GM23338 (cell line): ENCODE measurements at regions not wholly inside any gene's neighbourhood (a gene's known extent, or its start where the extent isn't known, plus 50 kb on each side); places are given as distances from the start of the nearest gene placed in this dataset.

ENCODE experiments used
- ATAC-seq: fragments of 200-7000 bp; cut with Tn5 transposase; 3 replicates; pipeline ENCODE4 v1.9.1; 2020
- DNase-seq: peaks from one replicate; pipeline ENCODE4 v3.0.0-alpha.2; 2015; ENCODE audit warnings: low spot score
- H2AFZ ChIP-seq: fragments of 200-600 bp; sonication (generic); 2 replicates; pipeline ENCODE4 v1.8.0; 2016; ENCODE audit warnings: antibody characterized with exemption, mild to moderate bottlenecking, moderate library complexity
- H3F3A ChIP-seq: fragments of 200-600 bp; sonication (generic); replicated peaks from 2 replicates; pipeline ENCODE4 v1.8.0; 2017; ENCODE audit warnings: antibody characterized with exemption, mixed run types, low read depth
- H3K27ac ChIP-seq: fragments of 200-600 bp; sonication (generic); 2 replicates; pipeline ENCODE4 v1.6.1; 2016; ENCODE audit warnings: low read depth
- H3K27me3 ChIP-seq: fragments of 200-600 bp; sonication (generic); 2 replicates; pipeline ENCODE4 v1.8.0; 2016; ENCODE audit warnings: mild to moderate bottlenecking, mixed run types, moderate library complexity; ENCODE audit not compliant: insufficient read depth
- H3K36me3 ChIP-seq: fragments of 200-600 bp; sonication (generic); 2 replicates; pipeline ENCODE4 v1.8.0; 2016; ENCODE audit warnings: mild to moderate bottlenecking; ENCODE audit not compliant: insufficient read depth
- H3K4me1 ChIP-seq: fragments of 200-600 bp; sonication (generic); 2 replicates; pipeline ENCODE4 v1.8.0; 2016; ENCODE audit warnings: mild to moderate bottlenecking, moderate library complexity; ENCODE audit not compliant: insufficient read depth
- H3K4me2 ChIP-seq: fragments of 200-600 bp; sonication (generic); 2 replicates; pipeline ENCODE4 v1.7.1; 2017; ENCODE audit warnings: mixed run types
- H3K4me3 ChIP-seq: fragments of 200-600 bp; sonication (generic); 2 replicates; pipeline ENCODE4 v1.6.1; 2016; ENCODE audit warnings: mixed run types
- H3K79me2 ChIP-seq: fragments of 200-600 bp; sonication (generic); replicated peaks from 2 replicates; pipeline ENCODE4 v1.8.0; 2017; ENCODE audit warnings: mild to moderate bottlenecking; ENCODE audit not compliant: insufficient read depth
- H3K9me2 ChIP-seq: fragments of 200-600 bp; sonication (generic); 2 replicates; pipeline ENCODE4 v1.8.0; 2017; ENCODE audit not compliant: insufficient read depth
- H4K20me1 ChIP-seq: fragments of 200-600 bp; sonication (generic); replicated peaks from 2 replicates; pipeline ENCODE4 v1.8.0; 2017; ENCODE audit warnings: mild to moderate bottlenecking; ENCODE audit not compliant: insufficient read depth
- H3K27ac Mint-ChIP-seq: 2 replicates; pipeline ENCODE4 v1.8.0; 2020; ENCODE audit warnings: inconsistent platforms, mild to moderate bottlenecking, moderate library complexity, mixed read lengths
- H3K27me3 Mint-ChIP-seq: 3 replicates; pipeline ENCODE4 v1.8.0; 2022; ENCODE audit warnings: low read depth, mild to moderate bottlenecking, moderate library complexity, mixed read lengths, inconsistent platforms; ENCODE audit not compliant: insufficient read depth, poor library complexity
- H3K36me3 Mint-ChIP-seq: 3 replicates; pipeline ENCODE4 v1.8.0; 2021; ENCODE audit warnings: low read depth, mild to moderate bottlenecking, inconsistent platforms, moderate library complexity, mixed read lengths
- H3K4me1 Mint-ChIP-seq: 3 replicates; pipeline ENCODE4 v1.8.0; 2020; ENCODE audit warnings: mild to moderate bottlenecking, inconsistent platforms, mixed read lengths
- H3K4me3 Mint-ChIP-seq: 3 replicates; pipeline ENCODE4 v1.8.0; 2021; ENCODE audit warnings: moderate library complexity, mild to moderate bottlenecking, inconsistent platforms, mixed read lengths
- H3K9me3 Mint-ChIP-seq: 3 replicates; pipeline ENCODE4 v1.8.0; 2020; ENCODE audit warnings: moderate library complexity, mild to moderate bottlenecking, inconsistent platforms, mixed read lengths
- CREB1 ChIP-seq: fragments of 250-450 bp; sonication (Bioruptor Pico); IDR thresholded peaks from 2 replicates; pipeline ENCODE4 v1.5.0; 2020; ENCODE audit warnings: low read depth, mild to moderate bottlenecking, moderate library complexity
- ETS1 ChIP-seq: IDR thresholded peaks from 2 replicates; pipeline ENCODE4 v1.6.1; 2016; ENCODE audit warnings: antibody characterized with exemption
- EZH2 ChIP-seq: fragments of 200-600 bp; sonication (generic); IDR thresholded peaks from one replicate; pipeline ENCODE4 v1.8.0; 2017; ENCODE audit warnings: antibody characterized with exemption, mild to moderate bottlenecking, low read depth; ENCODE audit not compliant: unreplicated experiment
- EZH2phosphoT487 ChIP-seq: fragments of 200-600 bp; sonication (generic); IDR thresholded peaks from one replicate; pipeline ENCODE4 v1.8.1; 2018; ENCODE audit warnings: antibody characterized with exemption; ENCODE audit not compliant: unreplicated experiment
- POLR2AphosphoS5 ChIP-seq: IDR thresholded peaks from 2 replicates; pipeline ENCODE4 v1.6.1; 2016; ENCODE audit warnings: antibody characterized with exemption, low read depth
- STAT1 ChIP-seq: IDR thresholded peaks from one replicate; pipeline ENCODE4 v1.6.1; 2016; ENCODE audit warnings: antibody characterized with exemption; ENCODE audit not compliant: unreplicated experiment
- ZNF114 ChIP-seq: fragments of 250-450 bp; sonication (Bioruptor Pico); IDR thresholded peaks from 2 replicates; pipeline ENCODE4 v1.5.0; 2020; ENCODE audit warnings: mild to moderate bottlenecking, moderate library complexity
- ZNF331 ChIP-seq: fragments of 250-450 bp; sonication (Bioruptor Pico); IDR thresholded peaks from 2 replicates; pipeline ENCODE4 v1.5.0; 2020; ENCODE audit warnings: low read depth, mild to moderate bottlenecking, moderate library complexity
- ZNF462 ChIP-seq: fragments of 250-450 bp; sonication (Bioruptor Pico); IDR thresholded peaks from 2 replicates; pipeline ENCODE4 v1.5.0; 2020; ENCODE audit warnings: mild to moderate bottlenecking, moderate library complexity

- TF ChIP-seq ZNF462 (CRISPR knock-in tag): no peak
- no peak for TF ChIP-seq EZH2phosphoT487
- TF ChIP-seq ETS1: no peak
- no peak for TF ChIP-seq EZH2
- TF ChIP-seq POLR2AphosphoS5: no peak
Observed at GRCh38 chr12:41743835-41744234, 400.8 kb downstream of the GXYLT1 start (continued).

- ATAC-seq: no peak
- Histone ChIP-seq H3K4me2 (no peak overlapping the region), H3F3A (no peaks in the 10 kb centered on the region), H3K27me3 (no peaks in the 10 kb centered on the region), H3K36me3 (no peaks in the 10 kb centered on the region), H3K9me2 (0 out of 2 replicates have a peak, but pooled peaks cover 7% of the 10 kb centered on the region), H3K4me3 (no peak overlapping the region), H3K79me2 (no peaks in the 10 kb centered on the region), H3K27ac (no peak overlapping the region), H4K20me1 (no peaks in the 10 kb centered on the region), H2AFZ (no peak overlapping the region), H3K4me1 (no peaks in the 10 kb centered on the region; the same call in 1 of the 2 replicates)
- Mint-ChIP-seq H3K27ac (no peak overlapping the region), H3K4me3 (no peak overlapping the region), H3K27me3 (peaks cover 2% of the 10 kb centered on the region), H3K4me1 (peaks cover 7% of the 10 kb centered on the region), H3K9me3 (peaks cover 8% of the 10 kb centered on the region), H3K36me3 (peaks cover 5% of the 10 kb centered on the region; the same call in 1 of the 3 replicates)
- no peak for DNase-seq
- TF ChIP-seq EZH2phosphoT487 (no peak), ZNF114 (CRISPR knock-in tag) (no peak), ZNF462 (CRISPR knock-in tag) (no peak), CREB1 (CRISPR knock-in tag) (no peak), STAT1 (no peak), ZNF331 (CRISPR knock-in tag) (no peak), EZH2 (no peak)
Observed at GRCh38 chr12:41739066-41739465, 405.6 kb downstream of the GXYLT1 start.
